ENCODE measurements at regions not wholly inside any gene's neighbourhood (a gene's known extent, or its start where the extent isn't known, plus 50 kb on each side); places are given as distances from the start of the nearest gene placed in this dataset.
"Not testable (repeated sequence)": the region's sequence is repeated elsewhere in the genome, so short reads cannot be mapped to it uniquely, and the experiment has no call there.

GRCh38 chr12:13924286-13924685 is 57.1 kb downstream of the GRIN2B start:
- no peak for DNase-seq (ENCODE audit: low read depth in 2 of 2)

- DNase-seq (ENCODE audit: low read depth in 2 of 2) = no peak
Measured at GRCh38 chr12:13918897-13919296, 62.5 kb downstream of the GRIN2B start.

GRCh38 chr12:13915096-13915495 is 66.3 kb downstream of the GRIN2B start:
- no peak for DNase-seq (ENCODE audit: low read depth in 2 of 2)

GRCh38 chr12:13913371-13913770 is 68.0 kb downstream of the GRIN2B start:
- DNase-seq (ENCODE audit: low read depth in 2 of 2) = no peak

- DNase-seq (ENCODE audit: low read depth in 2 of 2) = no peak
Measured at GRCh38 chr12:13911756-13912554, 69.4 kb downstream of the GRIN2B start.

GRCh38 chr12:13905794-13906193 is 75.6 kb downstream of the GRIN2B start:
- DNase-seq (ENCODE audit: low read depth in 2 of 2) = no peak

GRCh38 chr12:13900718-13901117 is 80.7 kb downstream of the GRIN2B start:
- DNase-seq (ENCODE audit: low read depth in 2 of 2) = no peak

GRCh38 chr12:13898387-13898786 is 83.0 kb downstream of the GRIN2B start:
- not testable (repeated sequence) for DNase-seq (ENCODE audit: low read depth in 2 of 2)

- DNase-seq (ENCODE audit: low read depth in 2 of 2) = no peak
Measured at GRCh38 chr12:13897811-13898210, 83.6 kb downstream of the GRIN2B start.

- DNase-seq (ENCODE audit: low read depth in 2 of 2) = no peak
Measured at GRCh38 chr12:13896063-13896626, 85.3 kb downstream of the GRIN2B start.

- no peak for DNase-seq (ENCODE audit: low read depth in 2 of 2)
Measured at GRCh38 chr12:13891902-13892301, 89.5 kb downstream of the GRIN2B start.

- no peak for DNase-seq (ENCODE audit: low read depth in 2 of 2)
Measured at GRCh38 chr12:13890943-13891342, 90.5 kb downstream of the GRIN2B start.

GRCh38 chr12:13887779-13888388 is 93.5 kb downstream of the GRIN2B start:
- no peak for DNase-seq (ENCODE audit: low read depth in 2 of 2)

GRCh38 chr12:13882176-13882575 is 99.2 kb downstream of the GRIN2B start:
- no peak for DNase-seq (ENCODE audit: low read depth in 2 of 2)

GRCh38 chr12:13880613-13881012 is 100.8 kb downstream of the GRIN2B start:
- DNase-seq (ENCODE audit: low read depth in 2 of 2) = no peak

GRCh38 chr12:13875744-13876143 is 105.7 kb downstream of the GRIN2B start:
- peak in 1 of 2 donors; percentile 8 for DNase-seq (ENCODE audit: low read depth in 2 of 2)

GRCh38 chr12:13870255-13870654 is 111.1 kb downstream of the GRIN2B start:
- no peak for DNase-seq (ENCODE audit: low read depth in 2 of 2)

- DNase-seq (ENCODE audit: low read depth in 2 of 2) = peak; percentile 74 to 79
Measured at GRCh38 chr12:13864081-13864673, 117.2 kb downstream of the GRIN2B start.

- DNase-seq (ENCODE audit: low read depth in 2 of 2) = no peak
Measured at GRCh38 chr12:13857750-13858149, 123.7 kb downstream of the GRIN2B start.

- DNase-seq (ENCODE audit: low read depth in 2 of 2) = no peak
Measured at GRCh38 chr12:13853471-13853870, 127.9 kb downstream of the GRIN2B start.

GRCh38 chr12:13851828-13852227 is 129.6 kb downstream of the GRIN2B start:
- no peak for DNase-seq (ENCODE audit: low read depth in 2 of 2)

- no peak for DNase-seq (ENCODE audit: low read depth in 2 of 2)
Measured at GRCh38 chr12:13849456-13849855, 131.9 kb downstream of the GRIN2B start.
